HG02763 (cell line): ENCODE measurements at regions not wholly inside any gene's neighbourhood (a gene's known extent, or its start where the extent isn't known, plus 50 kb on each side); places are given as distances from the start of the nearest gene placed in this dataset.
A peak's percentile ranks its signal among the peaks of the same experiment; 100 is the strongest.
"Not testable (repeated sequence)": the region's sequence is repeated elsewhere in the genome, so short reads cannot be mapped to it uniquely, and the experiment has no call there.

Source experiments
- ATAC-seq: cut with Tn5 transposase; IDR thresholded peaks from one replicate; pipeline ENCODE4 v1.9.1; 2021; ENCODE audit warnings: mild to moderate bottlenecking, moderate library complexity; ENCODE audit not compliant: unreplicated experiment

DNA sequence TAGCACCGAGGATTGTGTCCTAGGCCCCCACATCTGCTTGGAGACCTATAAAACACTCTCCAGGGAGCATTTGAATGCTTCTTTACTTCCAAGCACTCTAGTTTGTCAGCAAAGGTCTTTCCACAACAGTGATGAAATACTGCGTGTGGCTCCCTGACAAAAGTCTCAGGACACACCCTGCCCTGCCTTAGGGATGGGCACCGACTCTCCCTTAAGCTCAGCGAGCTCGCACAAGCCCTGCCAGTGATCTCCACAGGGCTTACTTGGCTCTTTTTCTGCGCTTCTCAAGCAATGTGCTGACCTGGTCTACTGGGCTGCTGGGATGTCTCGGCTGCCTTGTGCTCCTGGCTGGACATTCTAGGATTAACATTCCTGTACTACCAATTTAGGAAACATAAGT is 84.3 kb upstream of the MPP7 start:
- ATAC-seq, result no peak

DNA sequence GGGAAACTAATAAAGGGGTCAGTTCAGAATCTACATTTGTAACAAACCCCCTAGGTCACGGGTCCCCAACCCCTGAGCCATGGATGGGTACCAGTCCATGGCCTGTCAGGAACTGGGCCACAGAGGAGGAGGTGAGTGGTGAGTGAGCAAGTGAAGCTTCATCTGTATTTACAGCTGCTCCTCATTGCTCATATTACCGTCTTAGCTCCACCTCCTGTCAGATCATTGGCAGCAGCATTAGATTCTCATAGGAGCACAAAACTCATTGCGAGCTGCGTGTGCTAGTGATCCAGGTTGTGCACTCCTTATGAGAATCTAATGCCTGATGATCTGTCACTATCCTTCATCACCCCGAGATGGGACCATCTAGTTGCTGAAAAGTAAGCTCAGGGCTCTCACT is 88.4 kb upstream of the MPP7 start:
- ATAC-seq, result no peak

DNA sequence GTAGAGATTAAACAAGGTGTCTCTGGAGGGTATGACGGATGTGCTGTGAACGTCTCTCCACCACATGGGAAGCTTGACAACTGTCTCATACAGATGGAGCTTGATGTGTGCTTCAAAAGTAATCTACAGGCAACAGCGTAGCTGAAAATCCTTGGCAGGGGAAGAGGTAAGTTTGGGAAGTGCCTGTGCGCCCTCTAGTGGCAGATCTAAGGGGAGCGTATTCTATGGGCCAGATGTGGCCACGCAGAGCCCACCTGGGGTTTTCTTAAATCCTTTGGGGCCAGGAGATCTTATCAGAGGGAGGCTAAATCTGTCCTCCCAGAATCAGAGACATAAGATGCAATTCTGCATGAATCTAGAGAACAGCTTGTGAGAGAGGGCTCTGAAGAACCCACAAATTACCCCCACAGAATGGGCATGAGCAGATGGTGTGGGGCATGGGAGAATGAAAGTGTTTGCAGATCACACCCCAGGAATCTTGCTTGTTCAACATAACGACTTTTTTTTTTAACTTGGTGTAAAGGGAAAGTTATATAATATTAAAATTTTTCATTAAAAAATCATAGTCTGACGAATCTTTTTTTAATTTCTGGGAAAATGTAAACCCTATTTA is 91.2 kb upstream of the MPP7 start:
- peak; percentile 50 for ATAC-seq

DNA sequence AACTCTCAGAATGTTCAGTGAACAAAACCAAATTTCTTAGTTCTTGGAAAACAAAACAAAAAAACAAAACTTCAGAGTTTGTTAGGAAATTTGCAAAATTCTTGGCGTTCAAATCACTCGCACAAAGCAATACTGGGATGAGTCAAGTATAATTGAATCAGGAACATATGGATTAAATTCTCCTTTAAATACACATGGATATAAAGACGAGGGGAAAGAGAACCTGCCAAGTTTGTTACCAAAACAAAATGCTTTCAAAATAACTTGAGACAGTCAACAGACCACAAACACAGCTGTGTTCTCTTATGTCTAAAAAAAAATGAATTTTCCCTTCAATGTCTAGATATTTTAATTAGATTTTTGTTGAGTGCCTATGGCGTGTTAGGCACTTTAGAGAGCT is 93.5 kb upstream of the MPP7 start:
- no peak for ATAC-seq

DNA sequence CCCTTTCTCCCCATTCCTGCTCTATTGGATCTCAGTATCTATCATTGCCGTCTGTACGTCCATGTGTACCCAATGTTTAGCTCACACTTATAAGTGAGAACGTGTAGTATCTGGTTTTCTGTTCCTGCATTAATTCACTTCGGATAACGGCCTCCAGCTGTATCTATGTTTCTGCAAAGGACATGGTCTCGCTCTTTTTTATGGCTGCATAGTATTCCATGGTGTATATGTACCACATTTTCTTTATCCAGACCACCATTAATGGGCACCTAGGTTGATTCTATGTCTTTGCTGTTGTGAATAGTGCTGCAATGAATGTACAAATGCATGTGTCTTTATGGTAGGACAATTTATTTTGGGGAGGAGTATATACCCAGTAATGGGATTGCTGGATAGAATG is 94.4 kb upstream of the MPP7 start:
- ATAC-seq, result no peak

DNA sequence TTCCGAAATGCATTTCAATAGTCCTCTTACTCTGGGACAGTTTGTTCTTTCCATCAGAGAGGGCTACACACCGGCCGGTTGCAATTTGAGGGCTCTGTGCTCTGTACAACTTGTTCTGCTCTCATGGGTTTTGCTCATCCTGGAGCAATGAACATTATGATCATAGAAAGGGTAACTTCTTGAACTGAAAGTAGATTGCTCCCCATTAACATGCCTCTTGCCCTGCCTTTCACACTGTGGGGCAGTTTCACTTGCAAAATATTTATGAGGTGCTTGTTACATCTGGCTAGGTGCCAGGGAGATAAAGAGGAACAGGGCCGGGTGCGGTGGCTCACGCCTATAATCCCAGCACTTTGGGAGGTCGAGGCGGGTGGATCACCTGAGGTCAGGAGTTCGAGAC is 97.3 kb upstream of the MPP7 start:
- ATAC-seq, result no peak

DNA sequence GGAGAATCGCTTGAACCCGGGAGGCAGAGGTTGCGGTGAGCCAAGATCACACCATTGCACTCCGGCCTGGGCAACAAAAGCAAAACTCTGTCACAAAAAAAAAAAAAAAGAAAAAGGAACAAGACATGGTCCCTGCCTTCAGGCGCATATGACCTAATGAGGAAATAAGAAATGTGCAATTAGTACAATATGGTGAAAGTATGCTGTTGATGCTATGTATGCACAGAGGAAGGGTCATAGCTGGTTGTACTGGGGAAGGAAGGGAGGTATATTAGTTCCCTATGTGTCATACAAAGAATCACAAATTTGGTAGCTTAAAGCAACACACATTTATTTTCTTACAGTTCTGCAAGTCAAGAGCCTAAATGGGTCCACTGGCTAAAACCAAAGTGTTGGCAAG is 97.8 kb upstream of the MPP7 start:
- no peak for ATAC-seq

DNA sequence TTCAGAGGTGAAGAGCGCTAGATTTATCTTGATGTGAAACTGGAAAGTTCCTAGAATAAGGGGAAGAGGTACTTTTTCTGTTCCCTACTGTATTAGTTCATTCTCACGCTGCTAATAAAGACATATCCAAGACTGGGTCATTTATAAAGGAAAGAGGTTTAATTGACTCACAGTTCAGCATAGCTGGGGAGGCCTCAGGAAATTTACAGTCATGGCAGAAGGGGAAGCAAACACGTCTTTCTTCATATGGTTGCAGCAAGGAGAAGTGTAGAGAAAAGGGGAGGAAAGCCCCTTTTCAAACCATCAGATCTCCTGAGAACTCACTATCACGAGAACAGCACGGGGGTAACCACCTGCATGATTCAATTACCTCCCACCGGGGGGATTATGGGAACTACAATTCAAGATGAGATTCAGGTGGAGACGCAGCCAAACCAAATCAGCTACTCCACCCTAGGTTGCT is 99.8 kb upstream of the MPP7 start:
- not testable (repeated sequence) for ATAC-seq

DNA sequence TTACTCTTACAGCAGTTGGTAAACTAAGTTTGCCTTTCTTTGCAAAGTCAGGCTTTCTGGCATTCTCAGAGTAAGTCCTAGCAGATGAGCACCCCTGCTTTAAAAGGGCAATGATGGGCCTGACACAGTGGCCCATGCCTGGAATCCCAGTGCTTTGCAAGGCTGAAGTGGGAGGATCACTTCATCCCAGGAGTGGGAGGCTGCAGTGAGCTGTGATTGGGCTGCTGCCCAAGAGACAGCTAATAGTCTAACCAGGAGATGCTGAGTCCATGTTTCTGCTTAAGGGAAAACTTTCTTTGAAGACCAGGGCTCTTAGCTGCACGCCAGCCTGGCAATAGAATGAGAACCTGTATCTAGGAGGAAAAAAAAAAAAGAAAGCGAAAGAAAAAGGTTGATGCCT is 100.2 kb upstream of the MPP7 start:
- ATAC-seq, result no peak

DNA sequence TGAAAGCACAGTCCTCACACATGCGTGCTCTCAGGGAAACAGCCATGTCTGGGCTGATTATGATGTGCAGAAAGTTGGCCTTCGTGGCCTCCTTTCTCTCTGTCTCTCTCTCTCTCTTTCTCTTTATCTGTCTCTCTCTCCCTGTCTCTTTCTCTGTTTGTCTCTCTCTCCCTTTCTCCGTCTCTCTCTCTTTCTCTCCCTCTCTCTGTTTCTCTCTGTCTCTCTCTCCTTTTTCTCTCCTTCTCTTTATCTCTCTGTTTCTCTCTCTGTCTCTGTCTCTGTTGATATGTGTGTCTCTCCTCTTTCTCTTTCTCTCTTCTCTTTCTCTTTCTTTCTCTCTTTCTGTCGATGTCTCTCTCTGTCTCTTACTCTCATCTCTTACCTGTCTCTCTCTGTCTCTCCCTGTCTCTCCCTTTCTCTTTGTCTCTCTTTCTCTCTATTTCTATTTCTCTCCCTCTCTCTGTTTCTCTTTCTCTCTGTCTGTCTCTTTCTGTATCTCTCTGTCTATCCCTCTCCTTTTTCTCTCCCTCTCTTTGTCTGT is 105.4 kb upstream of the MPP7 start:
- no peak for ATAC-seq

DNA sequence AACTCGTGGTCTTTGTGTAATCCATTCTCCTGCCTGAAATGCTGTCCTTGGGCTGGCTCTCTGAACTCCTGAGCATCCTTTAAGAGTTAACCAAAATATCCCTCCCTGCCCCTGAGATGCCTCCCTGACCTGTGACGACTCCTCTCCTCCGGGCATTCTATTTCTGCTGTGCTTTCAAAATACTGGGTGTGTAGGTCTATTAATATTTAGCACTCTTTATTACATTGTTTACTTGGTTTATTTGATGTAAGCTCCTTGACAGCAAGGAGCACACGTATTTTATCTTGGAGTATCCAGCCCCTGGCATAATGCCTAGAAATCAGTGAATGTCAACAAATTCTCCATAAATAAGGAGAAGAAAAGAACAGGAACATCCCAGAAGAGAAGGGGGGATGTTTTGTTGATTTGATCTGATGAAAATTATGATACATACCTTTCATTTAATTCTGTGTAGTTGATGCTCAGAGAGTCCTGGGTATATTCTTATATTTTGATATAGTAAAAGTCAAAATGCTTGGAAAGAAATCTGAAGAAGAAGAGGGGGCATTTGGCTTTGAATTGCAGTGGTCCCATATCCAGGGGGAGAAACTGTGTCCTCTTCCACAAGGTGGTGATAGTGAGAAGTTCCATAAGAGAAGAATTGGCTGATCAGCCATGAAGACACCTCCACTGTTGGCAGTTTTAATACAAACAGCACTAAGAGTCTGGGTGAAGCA is 107.7 kb upstream of the MPP7 start:
- ATAC-seq, result no peak

DNA sequence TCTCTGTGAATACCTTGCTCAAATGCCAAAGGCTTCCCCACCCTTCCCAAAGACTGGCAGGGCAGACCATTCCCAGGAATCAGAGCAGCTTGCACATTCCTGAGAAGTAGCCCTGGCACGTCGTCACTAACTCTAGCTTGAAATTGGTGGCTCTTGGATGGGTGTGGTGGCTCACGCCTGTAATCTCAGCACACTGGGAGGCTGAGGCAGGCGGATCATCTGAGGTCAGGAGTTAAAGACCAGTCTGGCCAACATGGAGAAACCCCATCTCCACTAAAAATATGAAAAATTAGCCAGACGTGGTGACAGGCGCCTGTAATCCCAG is 108.2 kb upstream of the MPP7 start:
- no peak for ATAC-seq

DNA sequence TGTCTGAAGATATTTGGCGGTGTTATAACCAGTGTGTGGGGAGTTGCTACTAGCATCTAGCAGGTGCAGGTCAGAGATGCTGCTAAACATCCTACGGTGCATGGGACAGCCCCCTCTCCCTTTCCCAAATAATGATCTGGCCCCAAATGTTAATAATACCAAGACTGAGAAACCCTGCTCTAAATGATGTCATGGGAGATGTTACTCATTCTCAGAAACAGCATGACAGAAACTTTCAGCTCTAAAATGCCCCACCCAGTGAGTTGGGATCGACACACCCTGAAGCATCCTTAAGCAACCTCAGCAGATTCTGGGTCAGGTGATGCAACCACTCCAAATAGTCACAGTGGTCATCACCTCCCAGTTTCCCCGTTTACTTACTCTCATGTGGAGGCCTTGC is 108.8 kb upstream of the MPP7 start:
- ATAC-seq, result no peak

DNA sequence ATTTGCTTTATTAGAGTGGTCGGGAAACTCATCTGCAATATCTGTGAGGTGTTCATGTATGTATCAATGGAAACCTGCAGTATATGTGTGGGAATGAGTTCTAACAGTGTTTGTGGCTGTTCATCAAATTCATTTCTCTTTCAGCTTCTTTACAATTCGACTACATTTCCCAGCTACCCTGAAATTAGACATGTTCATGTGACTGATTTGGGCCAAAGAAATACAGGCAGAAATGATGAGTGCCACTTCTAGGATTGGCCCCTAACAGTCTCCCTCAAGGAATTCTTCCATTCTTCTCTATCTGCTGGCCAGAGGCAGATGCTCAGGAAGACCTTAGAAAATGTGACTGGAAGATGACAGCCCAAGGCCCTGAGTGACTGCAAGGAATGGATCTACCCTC is 114.8 kb upstream of the WAC start:
- no peak for ATAC-seq

DNA sequence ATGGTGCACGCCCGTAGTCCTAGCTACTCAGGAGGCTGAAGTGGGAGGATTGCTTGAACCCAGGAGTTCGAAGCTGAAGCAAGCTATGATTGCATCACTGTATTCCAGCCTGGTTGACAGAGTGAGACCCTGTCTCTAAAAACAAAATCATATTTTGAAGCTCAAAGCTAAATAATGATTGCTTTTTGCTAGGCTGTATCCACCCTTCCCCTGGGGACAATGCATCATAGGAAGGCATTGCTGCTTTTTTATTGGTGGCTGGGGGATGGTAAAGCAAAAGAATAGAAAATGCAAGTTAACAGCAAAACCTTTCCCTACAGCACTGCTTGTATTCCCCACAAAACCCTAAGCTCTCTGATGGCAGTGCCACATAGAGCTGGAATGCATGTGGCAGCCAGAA is 107.5 kb upstream of the WAC start:
- no peak for ATAC-seq

DNA sequence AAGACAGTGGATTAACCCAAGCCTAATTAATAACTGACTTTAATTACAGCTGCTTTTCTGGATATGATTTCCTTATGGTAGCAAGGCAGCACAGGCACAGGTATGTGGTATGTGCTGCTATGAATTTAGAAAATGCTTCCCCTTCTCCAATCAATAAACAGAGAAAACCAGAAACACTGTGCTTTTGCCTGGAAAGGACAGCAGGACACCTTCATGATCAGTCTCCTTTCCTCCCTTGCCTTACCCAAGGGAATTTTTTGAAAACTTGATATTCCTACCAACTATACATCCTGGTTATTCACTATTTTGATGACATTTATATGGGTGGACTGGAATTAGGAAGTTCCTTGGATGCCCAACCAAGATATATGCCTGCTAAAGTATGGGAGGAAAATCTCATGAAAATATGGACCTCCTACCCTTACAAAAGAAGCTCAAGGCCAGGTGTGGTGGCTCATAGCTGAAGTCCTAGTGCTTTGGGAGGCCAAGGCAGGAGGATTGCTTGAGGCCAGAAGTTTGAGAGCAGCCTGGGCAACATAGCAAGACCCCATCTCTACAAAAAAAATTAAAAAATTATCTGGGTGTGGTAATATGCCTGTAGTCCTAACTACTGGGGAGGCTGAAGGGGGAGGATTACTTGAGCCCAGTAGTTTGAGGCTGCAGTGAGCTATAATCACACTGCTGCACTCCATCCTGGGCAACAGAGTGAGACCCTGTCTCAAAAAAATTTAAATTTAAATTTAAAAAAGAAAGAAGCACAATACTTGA is 106.3 kb upstream of the WAC start:
- ATAC-seq, result no peak

DNA sequence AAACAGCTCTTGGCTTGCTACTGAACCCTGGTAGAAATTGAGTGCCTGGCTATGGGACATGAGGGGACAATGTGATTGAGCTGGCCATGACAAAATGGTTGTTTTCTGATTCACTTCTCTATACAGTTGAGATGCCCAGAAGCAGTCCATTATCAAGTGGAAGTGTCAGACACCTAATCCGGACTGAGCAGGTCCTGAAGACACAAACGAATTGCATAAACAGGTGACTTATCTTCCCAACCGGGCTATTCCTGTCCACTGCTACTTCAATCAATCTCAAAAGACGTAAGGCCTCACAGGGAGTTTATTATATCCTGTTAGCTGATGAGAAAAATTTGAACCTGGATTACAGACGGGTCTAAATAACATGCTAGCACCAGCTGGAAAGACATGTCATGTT is 105.5 kb upstream of the WAC start:
- no peak for ATAC-seq

DNA sequence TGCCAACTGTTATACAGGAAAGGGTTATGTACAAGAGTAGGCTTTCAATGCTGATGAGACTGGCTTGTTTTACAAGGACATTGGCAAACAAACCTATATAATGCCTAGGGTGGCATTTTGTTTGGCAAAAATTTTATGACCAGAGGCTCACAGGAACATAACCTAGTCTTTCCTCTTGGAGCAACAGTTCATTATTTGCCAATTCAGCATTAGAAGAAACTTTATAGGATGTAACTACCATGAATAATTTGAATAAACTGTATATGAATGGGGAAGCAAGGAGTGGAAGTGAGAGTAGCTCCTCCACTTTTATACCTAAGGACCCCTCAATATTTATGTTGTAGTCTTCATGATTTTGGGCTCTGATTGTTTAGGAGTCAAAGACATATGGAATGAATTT is 103.9 kb upstream of the WAC start:
- ATAC-seq, result no peak

DNA sequence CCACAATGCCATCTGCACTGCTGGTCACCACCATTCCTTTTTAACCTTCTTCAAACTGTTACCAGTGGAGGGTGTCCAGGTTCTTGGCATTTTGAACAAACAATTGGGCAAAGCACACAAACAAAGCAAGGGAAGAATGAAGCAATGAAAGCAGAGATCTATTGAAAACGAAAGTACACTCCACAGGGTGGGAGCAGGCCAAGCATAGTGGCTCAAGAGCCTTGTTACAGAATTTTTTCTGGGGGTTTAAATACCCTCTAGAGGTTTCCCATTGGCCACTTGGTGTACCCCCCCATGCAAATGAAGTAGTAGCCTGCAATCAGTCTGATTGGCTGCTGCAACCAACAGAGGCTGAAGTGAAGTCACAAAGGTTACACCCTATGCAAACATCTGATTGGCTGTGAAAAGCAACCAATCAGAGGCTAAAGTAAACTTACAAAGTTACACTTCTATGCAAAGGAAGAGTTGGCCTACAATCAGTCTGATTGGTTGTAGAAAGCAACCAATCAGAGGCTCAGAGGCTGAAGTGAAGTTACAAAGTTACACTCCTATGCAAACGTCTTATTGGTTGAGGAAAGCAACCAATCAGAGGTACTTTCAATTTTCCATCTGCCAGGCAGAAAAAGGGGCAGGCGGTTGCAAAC is 103.2 kb upstream of the WAC start:
- no peak for ATAC-seq

DNA sequence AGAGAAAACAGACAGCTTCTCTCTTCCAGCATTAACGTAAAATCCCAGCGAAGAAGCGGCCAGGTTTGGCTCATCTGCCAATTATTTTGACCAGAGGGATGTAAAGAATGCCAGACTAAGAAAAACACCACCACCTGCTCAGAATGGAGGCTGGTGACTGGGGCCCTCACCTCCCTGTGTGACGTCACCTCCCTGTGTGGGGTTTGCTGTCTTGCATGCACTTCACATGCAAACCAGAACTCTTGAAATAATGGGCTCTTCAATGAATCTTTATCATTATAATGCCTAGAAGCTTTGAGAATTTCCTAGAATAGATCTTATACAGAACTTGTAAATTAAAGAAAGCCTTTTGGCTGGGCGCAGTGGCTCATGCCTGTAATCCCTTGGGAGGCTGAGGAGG is 101.8 kb upstream of the WAC start:
- ATAC-seq, result no peak

DNA sequence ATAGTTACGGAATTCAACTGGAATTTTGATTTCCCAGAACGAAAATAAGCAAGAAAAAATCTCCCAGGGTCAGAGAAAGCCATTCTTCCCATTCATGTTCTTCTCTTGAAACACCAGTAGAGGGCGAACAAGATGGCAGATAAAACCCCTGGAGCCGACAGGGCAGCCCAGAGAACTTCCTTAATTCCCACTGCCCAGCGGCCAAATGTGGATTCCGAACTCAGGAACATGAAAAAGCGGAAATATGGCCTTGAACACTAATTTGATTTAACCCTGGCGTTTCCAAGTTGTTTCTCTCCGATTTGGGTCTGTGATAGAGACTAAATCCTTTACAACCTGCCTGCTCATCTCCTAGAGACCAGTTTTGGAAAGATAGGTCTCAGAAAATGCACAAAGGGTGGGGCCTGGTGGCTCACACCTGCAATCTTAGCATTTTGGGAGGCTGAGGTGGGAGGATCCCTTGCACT is 100.7 kb upstream of the WAC start:
- peak; percentile 48 for ATAC-seq
